ENCODE measurements at regions not wholly inside any gene's neighbourhood (a gene's known extent, or its start where the extent isn't known, plus 50 kb on each side); places are given as distances from the start of the nearest gene placed in this dataset.

GRCh38 chr21:29429218-29429617 lies 130.5 kb downstream of the BACH1 start:
- no peak for TF ChIP-seq EZH2 (IDR thresholded peaks at IDR 0.05; ENCODE audit: low read depth, unreplicated experiment)
- no peak for TF ChIP-seq CTCF (conservative IDR thresholded peaks at IDR 0.05; ENCODE audit: low read depth in 2 of 2)
- no peak for TF ChIP-seq JUNB (IDR thresholded peaks at IDR 0.05; ENCODE audit: unreplicated experiment)
- no peak for TF ChIP-seq CREB1 (CRISPR knock-in tag; IDR thresholded peaks at IDR 0.05; ENCODE audit: low read depth)
